K562 (cell line): ENCODE measurements at regions not wholly inside any gene's neighbourhood (a gene's known extent, or its start where the extent isn't known, plus 50 kb on each side); places are given as distances from the start of the nearest gene placed in this dataset.

Experiments
- ATAC-seq: fragments of 200-7000 bp; cut with Tn5 transposase; 3 replicates; pipeline ENCODE4 v1.9.1; 2020; ENCODE audit warnings: moderate library complexity
- BruUV-seq: library from RNA; stranded (reverse); fragments of 400-500 nt; replicated peaks from 2 replicates; lab custom pipeline; 2021; lab: Mats Ljungman, UMichigan
- CTCF ChIA-PET: fragments of 300-600 bp; formaldehyde crosslinking; extraction: SDS; loops from one replicate; lab custom pipeline; 2021; ENCODE audit warnings: low intra/inter-chr PET ratio; lab: Yijun Ruan, JAX
- POLR2A ChIA-PET: fragments of 300-600, 350-650 bp; sonication (Branson Sonifier 250); formaldehyde crosslinking; extraction: SDS; loops from one replicate; lab custom pipeline; 2021; ENCODE audit warnings: antibody characterized with exemption, inconsistent platforms; lab: Yijun Ruan, JAX
- DNase-seq, 4 experiments: peaks; one replicate each; pipeline versions ENCODE4 v3.0.0 to v3.0.0-alpha.2; 2011 to 2018; ENCODE audit warnings: low spot score in 3 of 4, mixed read lengths in 3 of 4; ENCODE audit errors: extremely low read depth in 1 of 4
- FAIRE-seq: peaks from 2 replicates; lab custom pipeline; 2011; peaks lifted over from hg19 to GRCh38; lab: Jason Lieb, UNC
- H2AFZ ChIP-seq: 2 replicates; pipeline ENCODE4 v1.6.0; 2011; ENCODE audit warnings: low read depth, low read length, control low read depth, inconsistent platforms
- H3K27ac ChIP-seq: fragments of 200-600 bp; 3 replicates; pipeline ENCODE4 v1.8.0; 2011; ENCODE audit warnings: low read depth, mild to moderate bottlenecking, control low read depth, inconsistent platforms, low read length, moderate library complexity, mixed read lengths; ENCODE audit errors: extremely low read depth
- H3K27me3 ChIP-seq, 2 experiments: fragments of 300-600 bp in 1 of 2; 2 replicates in 1 of 2; 3 replicates in 1 of 2; pipeline versions ENCODE4 v1.6.0 to v1.8.0; 2011; ENCODE audit warnings: inconsistent platforms in 2 of 2, low read length in 2 of 2, mild to moderate bottlenecking in 1 of 2, mixed read lengths in 1 of 2, moderate library complexity in 1 of 2; ENCODE audit not compliant: control insufficient read depth in 2 of 2, insufficient read depth in 2 of 2
- H3K36me3 ChIP-seq: fragments of 300-600 bp; 3 replicates; pipeline ENCODE4 v1.8.0; 2011; ENCODE audit warnings: mild to moderate bottlenecking, low read length, inconsistent platforms; ENCODE audit not compliant: control insufficient read depth, insufficient read depth
- H3K4me1 ChIP-seq, 2 experiments: fragments of 200-600 bp in 1 of 2; replicated peaks in 1 of 2; 2 replicates in 1 of 2; 3 replicates in 1 of 2; pipeline versions ENCODE4 v1.5.1 to v1.8.0; 2011; ENCODE audit warnings: inconsistent platforms in 2 of 2, low read length in 2 of 2, mild to moderate bottlenecking in 1 of 2, mixed read lengths in 1 of 2, moderate library complexity in 1 of 2; ENCODE audit not compliant: control insufficient read depth in 2 of 2, insufficient read depth in 2 of 2
- H3K4me2 ChIP-seq: 2 replicates; pipeline ENCODE4 v1.6.1; 2011; ENCODE audit warnings: low read length, control low read depth, inconsistent platforms, mixed read lengths; ENCODE audit not compliant: insufficient read depth
- H3K4me3 ChIP-seq: fragments of 200-600 bp; sonication (generic), shearing (Covaris generic); 2 replicates; pipeline ENCODE4 v1.5.1; 2016; ENCODE audit warnings: control low read depth, inconsistent platforms
- H3K79me2 ChIP-seq: fragments of 200-600 bp; 3 replicates; pipeline ENCODE4 v1.8.0; 2011; ENCODE audit warnings: low read length, inconsistent platforms; ENCODE audit not compliant: control insufficient read depth, insufficient read depth
- H3K9ac ChIP-seq, 2 experiments: 2 replicates each; pipeline versions ENCODE4 v1.6.0 to v1.6.1; 2011; ENCODE audit warnings: low read depth in 2 of 2, low read length in 2 of 2, control low read depth in 1 of 2, inconsistent platforms in 1 of 2, mild to moderate bottlenecking in 1 of 2, mixed read lengths in 1 of 2; ENCODE audit not compliant: insufficient read depth in 1 of 2
- H3K9me1 ChIP-seq: one replicate; pipeline ENCODE4 v1.6.0; 2011; ENCODE audit warnings: inconsistent platforms, mild to moderate bottlenecking, low read length, moderate library complexity; ENCODE audit not compliant: control insufficient read depth, insufficient read depth
- H3K9me3 ChIP-seq: replicated peaks from 2 replicates; pipeline ENCODE4 v1.5.1; 2011; ENCODE audit warnings: low read depth, low read length, inconsistent platforms; ENCODE audit not compliant: control insufficient read depth, insufficient read depth
- H4K20me1 ChIP-seq: replicated peaks from 2 replicates; pipeline ENCODE4 v1.6.1; 2011; ENCODE audit warnings: low read length, inconsistent platforms, mixed read lengths; ENCODE audit not compliant: control insufficient read depth, insufficient read depth
- CREBBP ChIP-seq: IDR thresholded peaks from one replicate; pipeline ENCODE4 v1.6.1; 2012; ENCODE audit warnings: low read depth, mild to moderate bottlenecking, control low read depth, inconsistent platforms, low read length
- FOXP1 ChIP-seq: sonication (generic); formaldehyde crosslinking; IDR thresholded peaks from 2 replicates; pipeline ENCODE4 v1.8.0; 2022; ENCODE audit warnings: mild to moderate bottlenecking, missing genetic modification reagents
- GTF2A2 ChIP-seq: IDR thresholded peaks from 2 replicates; pipeline ENCODE4 v1.6.1; 2016; ENCODE audit warnings: mild to moderate bottlenecking, missing genetic modification characterization, missing compliant biosample characterization
- HMGN3 ChIP-seq: IDR thresholded peaks from 2 replicates; pipeline ENCODE4 v1.6.1; 2011; ENCODE audit warnings: borderline replicate concordance, low read depth, mild to moderate bottlenecking, mixed read lengths, low read length; ENCODE audit not compliant: insufficient read length; ENCODE audit errors: extremely low read depth
- KDM2B ChIP-seq: fragments of 250-450 bp; sonication (Bioruptor Pico); IDR thresholded peaks from 2 replicates; pipeline ENCODE4 v1.8.0; 2021; ENCODE audit warnings: mild to moderate bottlenecking, moderate library complexity
- MYBL2 ChIP-seq, 2 experiments: fragments of 450-650 bp in 1 of 2; sonication (generic) in 1 of 2; formaldehyde crosslinking in 1 of 2; IDR thresholded peaks; 2 replicates each; pipeline versions ENCODE4 v1.6.1 to v1.8.1; 2017 to 2022; ENCODE audit warnings: borderline replicate concordance in 1 of 2, inconsistent platforms in 1 of 2, low read depth in 1 of 2, mild to moderate bottlenecking in 1 of 2, missing genetic modification reagents in 1 of 2, moderate library complexity in 1 of 2
- PHTF2 ChIP-seq: fragments of 250-450 bp; sonication (Bioruptor Pico); IDR thresholded peaks from 2 replicates; pipeline ENCODE4 v1.5.0; 2021; ENCODE audit warnings: mild to moderate bottlenecking
- RBM14 ChIP-seq: fragments of 200-400 bp; formaldehyde crosslinking; IDR thresholded peaks from 2 replicates; pipeline ENCODE4 v1.6.1; 2018; ENCODE audit warnings: low read depth, mild to moderate bottlenecking, low read length, moderate library complexity, borderline replicate concordance; ENCODE audit not compliant: insufficient read depth
- RNF2 ChIP-seq: sonication (generic); IDR thresholded peaks from 2 replicates; pipeline ENCODE4 v1.6.1; 2016
- TFAM ChIP-seq: fragments of 250-450 bp; sonication (Bioruptor Pico); conservative IDR thresholded peaks from 2 replicates; pipeline ENCODE4 v1.5.0; 2021; ENCODE audit warnings: mild to moderate bottlenecking, moderate library complexity
- ZNF165 ChIP-seq: fragments of 250-450 bp; sonication (Bioruptor Pico); IDR thresholded peaks from 2 replicates; pipeline ENCODE4 v1.4.0; 2020; ENCODE audit warnings: borderline replicate concordance
- ZNF311 ChIP-seq: fragments of 250-450 bp; sonication (Bioruptor Pico); IDR thresholded peaks from 2 replicates; pipeline ENCODE4 v1.4.0; 2020; ENCODE audit warnings: mild to moderate bottlenecking, moderate library complexity
- in situ Hi-C: fragments of 300-500 bp; cut with MboI; formaldehyde crosslinking; loops from 4 replicates; pipeline ENCODE4 v1.15.0; 2018; ENCODE audit warnings: inconsistent platforms, mixed read lengths
- intact Hi-C: fragments of 100-400 bp; cut with micrococcal nuclease; formaldehyde crosslinking; loops from 2 replicates; pipeline ENCODE4 v1.14.2; 2022
- TF ChIP-seq, protein P1 (sequence below): fragments of 450-650 bp; conservative IDR thresholded peaks from 2 replicates; pipeline ENCODE4 v1.6.1; 2016; ENCODE audit warnings: missing genetic modification characterization, low read depth, mild to moderate bottlenecking, missing compliant biosample characterization, moderate library complexity
- TF ChIP-seq, protein P2 (sequence below): fragments of 250-450 bp; sonication (Bioruptor Pico); IDR thresholded peaks from 2 replicates; pipeline ENCODE4 v1.8.0; 2022; ENCODE audit warnings: moderate library complexity, mild to moderate bottlenecking, inconsistent platforms
- TF ChIP-seq, protein P3 (sequence below), 2 experiments: fragments of 450-650 bp in 1 of 2; IDR thresholded peaks; 2 replicates each; pipeline ENCODE4 v1.6.1; 2011 to 2017; ENCODE audit warnings: low read depth in 2 of 2, antibody characterized with exemption in 1 of 2, borderline replicate concordance in 1 of 2, low read length in 1 of 2, mild to moderate bottlenecking in 1 of 2, mixed read lengths in 1 of 2; ENCODE audit not compliant: control insufficient read depth in 1 of 2
- TF ChIP-seq, protein P4 (sequence below), 2 experiments: fragments of 450-650 bp in 1 of 2; sonication (generic) in 1 of 2; formaldehyde crosslinking in 1 of 2; IDR thresholded peaks in 1 of 2; conservative IDR thresholded peaks in 1 of 2; 2 replicates each; pipeline versions ENCODE4 v1.6.1 to v1.8.1; 2016 to 2023; ENCODE audit warnings: mild to moderate bottlenecking in 2 of 2, moderate library complexity in 2 of 2, inconsistent platforms in 1 of 2, missing genetic modification reagents in 1 of 2

DNA sequence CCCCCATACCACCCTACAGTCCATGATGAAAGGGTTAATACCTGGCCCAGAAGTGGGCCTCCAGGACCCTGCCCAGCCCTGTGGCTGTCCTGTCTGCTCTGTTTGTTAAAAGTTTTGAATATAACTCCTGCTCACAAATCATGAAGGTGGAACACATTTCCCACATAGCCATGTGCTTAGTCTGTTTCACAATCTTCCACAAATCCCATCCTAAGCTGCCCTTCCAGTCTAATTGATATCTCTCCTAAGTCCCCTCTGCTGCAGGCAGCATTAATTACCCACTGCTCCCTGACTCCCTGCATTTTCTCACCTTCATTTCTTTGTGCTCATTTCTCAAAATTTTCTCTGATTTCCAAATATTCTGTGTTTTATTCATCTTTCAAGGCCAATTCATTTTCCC, 142.6 kb downstream of the AASDH start:
- FAIRE-seq (no peak), ATAC-seq (no peak), DNase-seq (no peak)
- Histone ChIP-seq H3K4me2 (no peak overlapping the region), H4K20me1 (no peaks in the 10 kb centered on the region), H3K9me3 (no peaks in the 10 kb centered on the region), H3K4me3 (no peak overlapping the region), H3K9me1 (no peaks in the 10 kb centered on the region), H3K27ac (no peak overlapping the region), H3K79me2 (no peaks in the 10 kb centered on the region), H3K4me1 (no peaks in the 10 kb centered on the region), H3K9ac (no peak overlapping the region), H3K27me3 (peaks cover 4 to 12% of the 10 kb centered on the region in 2 experiments; a peak in 3 of 5 replicates), H3K36me3 (no peaks in the 10 kb centered on the region), H2AFZ (no peak overlapping the region)
- CTCF ChIA-PET, result no interaction called here
- no TSS peak for BruUV-seq
- in situ Hi-C loops (no loop called here), intact Hi-C loops (no loop called here)
- POLR2A ChIA-PET, result no interaction called here
- TF ChIP-seq, protein P1, sequence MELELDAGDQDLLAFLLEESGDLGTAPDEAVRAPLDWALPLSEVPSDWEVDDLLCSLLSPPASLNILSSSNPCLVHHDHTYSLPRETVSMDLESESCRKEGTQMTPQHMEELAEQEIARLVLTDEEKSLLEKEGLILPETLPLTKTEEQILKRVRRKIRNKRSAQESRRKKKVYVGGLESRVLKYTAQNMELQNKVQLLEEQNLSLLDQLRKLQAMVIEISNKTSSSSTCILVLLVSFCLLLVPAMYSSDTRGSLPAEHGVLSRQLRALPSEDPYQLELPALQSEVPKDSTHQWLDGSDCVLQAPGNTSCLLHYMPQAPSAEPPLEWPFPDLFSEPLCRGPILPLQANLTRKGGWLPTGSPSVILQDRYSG (tag), result no peak
- TF ChIP-seq GTF2A2 (tag) (no peak), TFAM (CRISPR knock-in tag) (no peak), MYBL2 (IDR thresholded peaks at IDR 0.05; ENCODE audit: low read depth) (no peak), MYBL2 (CRISPR knock-in tag; IDR thresholded peaks at IDR 0.05; ENCODE audit: borderline replicate concordance) (no peak), RBM14 (no peak), CREBBP (no peak), HMGN3 (no peak), PHTF2 (CRISPR knock-in tag) (no peak), ZNF165 (no peak), RNF2 (no peak), KDM2B (CRISPR knock-in tag) (no peak), ZNF311 (CRISPR knock-in tag) (no peak), FOXP1 (no peak)
- TF ChIP-seq, protein P2, sequence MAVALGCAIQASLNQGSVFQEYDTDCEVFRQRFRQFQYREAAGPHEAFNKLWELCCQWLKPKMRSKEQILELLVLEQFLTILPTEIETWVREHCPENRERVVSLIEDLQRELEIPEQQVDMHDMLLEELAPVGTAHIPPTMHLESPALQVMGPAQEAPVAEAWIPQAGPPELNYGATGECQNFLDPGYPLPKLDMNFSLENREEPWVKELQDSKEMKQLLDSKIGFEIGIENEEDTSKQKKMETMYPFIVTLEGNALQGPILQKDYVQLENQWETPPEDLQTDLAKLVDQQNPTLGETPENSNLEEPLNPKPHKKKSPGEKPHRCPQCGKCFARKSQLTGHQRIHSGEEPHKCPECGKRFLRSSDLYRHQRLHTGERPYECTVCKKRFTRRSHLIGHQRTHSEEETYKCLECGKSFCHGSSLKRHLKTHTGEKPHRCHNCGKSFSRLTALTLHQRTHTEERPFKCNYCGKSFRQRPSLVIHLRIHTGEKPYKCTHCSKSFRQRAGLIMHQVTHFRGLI (CRISPR knock-in tag), result no peak
- TF ChIP-seq, protein P3, sequence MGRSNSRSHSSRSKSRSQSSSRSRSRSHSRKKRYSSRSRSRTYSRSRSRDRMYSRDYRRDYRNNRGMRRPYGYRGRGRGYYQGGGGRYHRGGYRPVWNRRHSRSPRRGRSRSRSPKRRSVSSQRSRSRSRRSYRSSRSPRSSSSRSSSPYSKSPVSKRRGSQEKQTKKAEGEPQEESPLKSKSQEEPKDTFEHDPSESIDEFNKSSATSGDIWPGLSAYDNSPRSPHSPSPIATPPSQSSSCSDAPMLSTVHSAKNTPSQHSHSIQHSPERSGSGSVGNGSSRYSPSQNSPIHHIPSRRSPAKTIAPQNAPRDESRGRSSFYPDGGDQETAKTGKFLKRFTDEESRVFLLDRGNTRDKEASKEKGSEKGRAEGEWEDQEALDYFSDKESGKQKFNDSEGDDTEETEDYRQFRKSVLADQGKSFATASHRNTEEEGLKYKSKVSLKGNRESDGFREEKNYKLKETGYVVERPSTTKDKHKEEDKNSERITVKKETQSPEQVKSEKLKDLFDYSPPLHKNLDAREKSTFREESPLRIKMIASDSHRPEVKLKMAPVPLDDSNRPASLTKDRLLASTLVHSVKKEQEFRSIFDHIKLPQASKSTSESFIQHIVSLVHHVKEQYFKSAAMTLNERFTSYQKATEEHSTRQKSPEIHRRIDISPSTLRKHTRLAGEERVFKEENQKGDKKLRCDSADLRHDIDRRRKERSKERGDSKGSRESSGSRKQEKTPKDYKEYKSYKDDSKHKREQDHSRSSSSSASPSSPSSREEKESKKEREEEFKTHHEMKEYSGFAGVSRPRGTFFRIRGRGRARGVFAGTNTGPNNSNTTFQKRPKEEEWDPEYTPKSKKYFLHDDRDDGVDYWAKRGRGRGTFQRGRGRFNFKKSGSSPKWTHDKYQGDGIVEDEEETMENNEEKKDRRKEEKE (IDR thresholded peaks at IDR 0.05; ENCODE audit: borderline replicate concordance in 1 of 2, control insufficient read depth in 1 of 2, low read depth in 2 of 2, low read length in 1 of 2), result no peak
- TF ChIP-seq, protein P4, sequence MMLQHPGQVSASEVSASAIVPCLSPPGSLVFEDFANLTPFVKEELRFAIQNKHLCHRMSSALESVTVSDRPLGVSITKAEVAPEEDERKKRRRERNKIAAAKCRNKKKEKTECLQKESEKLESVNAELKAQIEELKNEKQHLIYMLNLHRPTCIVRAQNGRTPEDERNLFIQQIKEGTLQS (IDR thresholded peaks at IDR 0.05), result no peak
- TF ChIP-seq, protein P4 (CRISPR knock-in tag; conservative IDR thresholded peaks at IDR 0.05), result no peak
